Glomerular visceral epithelial cell (primary cell): ENCODE measurements at regions not wholly inside any gene's neighbourhood (a gene's known extent, or its start where the extent isn't known, plus 50 kb on each side); places are given as distances from the start of the nearest gene placed in this dataset.
"Not testable (repeated sequence)": the region's sequence is repeated elsewhere in the genome, so short reads cannot be mapped to it uniquely, and the experiment has no call there.

ENCODE experiments used
- DNase-seq: peaks from one replicate; pipeline ENCODE4 v3.0.0-alpha.2; 2016; ENCODE audit errors: extremely low spot score

DNA sequence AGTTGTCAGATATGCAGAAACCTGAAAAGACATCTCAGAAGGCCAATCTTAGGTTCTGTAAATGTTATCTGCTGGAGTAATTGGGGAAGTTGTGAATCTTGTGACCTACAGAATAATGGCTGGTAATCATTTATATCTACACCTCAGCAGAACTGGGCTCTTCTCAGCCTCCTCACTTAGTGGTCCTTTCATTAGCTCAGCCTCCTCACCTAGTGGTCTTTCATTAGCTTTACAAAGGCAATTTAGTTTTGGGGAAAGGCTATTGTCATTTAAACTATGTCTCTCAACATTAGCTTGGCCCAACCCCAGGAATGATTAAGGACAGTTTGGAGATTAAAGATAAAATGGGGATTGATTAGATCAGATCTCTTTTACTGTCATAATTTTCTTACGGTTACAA is 284.2 kb upstream of the SGCD start:
- no peak for DNase-seq

DNA sequence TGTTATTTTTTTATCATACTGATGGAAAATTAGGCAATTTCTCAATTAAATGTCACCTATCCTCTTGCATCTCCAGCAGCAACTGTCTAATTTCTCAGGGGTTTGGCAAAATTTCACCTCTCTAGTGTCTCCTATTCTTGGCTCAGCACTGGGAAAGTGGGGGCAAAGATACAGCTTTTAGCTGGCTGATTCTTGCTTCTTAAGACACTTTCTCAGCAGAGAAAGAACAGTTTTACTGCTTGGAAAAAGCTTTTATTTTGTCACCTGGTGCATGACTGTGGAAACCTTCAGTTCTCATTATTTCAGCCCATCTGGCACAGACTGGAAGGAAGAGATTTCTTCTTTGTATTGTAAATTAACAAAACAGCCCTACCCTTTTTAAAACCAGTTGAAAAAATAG is 283.6 kb upstream of the SGCD start:
- no peak for DNase-seq

- peak; percentile 6 for DNase-seq
Observed at GRCh38 chr5:156051972-156052371, 275.0 kb upstream of the SGCD start.

DNA sequence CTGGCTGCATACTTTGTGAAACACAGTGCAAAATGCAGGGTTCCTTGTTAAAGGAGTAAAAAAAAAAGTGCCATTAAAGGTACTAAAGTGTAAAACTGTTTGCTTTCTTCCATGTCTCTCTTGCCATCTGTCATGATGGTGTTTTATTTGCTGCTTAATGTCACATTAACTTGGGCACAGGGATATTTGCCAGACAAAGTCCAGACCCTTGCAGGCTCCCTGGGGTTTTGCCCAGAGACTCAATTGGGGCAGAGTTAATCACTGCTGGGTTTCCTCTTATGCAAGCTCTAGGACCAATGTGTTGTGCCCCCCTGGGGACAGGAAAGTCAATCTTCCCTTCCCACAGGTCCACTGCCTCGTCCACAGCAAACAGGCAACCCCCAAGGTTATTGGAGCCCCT is 274.3 kb upstream of the SGCD start:
- DNase-seq = no peak

- no peak for DNase-seq
Observed at GRCh38 chr5:156053056-156053455, 273.9 kb upstream of the SGCD start.

- no peak for DNase-seq
Observed at GRCh38 chr5:156076912-156077311, 250.1 kb upstream of the SGCD start.

DNA sequence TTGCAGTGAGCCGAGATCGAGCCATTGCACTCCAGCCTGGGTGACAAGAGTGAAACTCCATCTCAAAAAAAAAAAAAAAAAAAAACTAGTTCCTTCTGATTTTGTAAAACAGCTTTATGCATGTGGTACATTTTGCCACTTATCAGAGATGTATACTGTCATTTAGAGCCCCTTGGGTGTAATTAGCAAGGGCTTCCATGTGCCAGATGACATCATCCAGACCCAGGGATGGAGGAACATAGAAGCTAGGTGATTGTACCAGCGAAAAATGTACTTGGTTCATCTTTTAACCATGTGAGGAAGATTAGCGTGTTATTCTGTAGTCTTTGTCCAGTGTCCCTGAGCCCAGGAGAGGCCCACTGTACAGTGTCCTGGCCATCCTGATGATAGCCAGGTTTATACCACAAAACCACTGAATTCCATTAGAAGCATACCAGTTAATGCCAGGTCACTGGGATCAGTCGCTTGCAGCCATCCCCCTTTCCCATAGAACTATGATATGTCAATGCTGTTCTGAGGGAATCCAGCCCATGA is 239.3 kb upstream of the SGCD start:
- DNase-seq = peak; percentile 74

GRCh38 chr5:156089955-156090940 is 236.7 kb upstream of the SGCD start:
- not testable (repeated sequence) for DNase-seq

DNA sequence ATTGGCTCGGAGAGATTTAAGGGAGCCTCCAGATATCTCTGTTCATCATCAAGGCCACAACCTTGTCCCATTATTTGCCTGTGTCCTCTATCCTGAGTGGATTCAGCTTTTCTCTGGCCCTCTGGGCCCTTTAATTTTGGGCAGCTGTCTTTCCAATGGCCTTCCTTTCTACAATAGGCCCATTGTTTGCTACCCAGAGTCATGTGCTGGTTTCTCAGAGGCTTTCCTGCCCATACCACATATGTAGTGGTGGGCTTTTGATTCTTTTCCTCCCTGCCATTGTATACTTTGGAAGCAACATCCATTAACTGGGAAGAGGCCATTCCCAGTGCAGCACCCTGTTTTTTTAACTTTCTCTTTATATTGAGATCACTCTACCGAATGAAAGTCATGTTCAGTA is 233.9 kb upstream of the SGCD start:
- no peak for DNase-seq

DNA sequence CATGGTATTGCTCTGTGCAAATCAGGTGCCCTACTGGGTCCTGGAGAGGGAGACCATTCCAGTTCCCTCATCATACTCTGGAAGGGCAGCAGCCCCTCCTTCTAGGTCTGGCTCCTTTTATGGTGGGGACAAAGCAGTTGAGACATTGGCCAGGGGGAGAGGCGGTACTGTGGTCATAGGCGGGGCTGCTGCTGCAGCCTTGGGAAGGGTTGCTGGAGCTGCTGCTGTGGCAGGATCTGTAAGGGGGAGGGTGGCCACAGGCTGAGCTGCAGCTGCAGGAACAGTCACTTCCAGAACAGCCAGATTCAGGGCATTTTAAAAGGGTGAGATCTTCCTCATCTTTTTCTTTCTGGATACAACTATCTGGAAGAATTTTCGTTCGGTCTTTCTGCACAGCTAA is 233.0 kb upstream of the SGCD start:
- peak; percentile 47 for DNase-seq

GRCh38 chr5:156095709-156096241 is 231.2 kb upstream of the SGCD start:
- no peak for DNase-seq

- peak; percentile 47 for DNase-seq
Observed at GRCh38 chr5:156096259-156096658, 230.7 kb upstream of the SGCD start.

GRCh38 chr5:156103155-156103885 is 223.6 kb upstream of the SGCD start:
- DNase-seq = peak; percentile 61

DNA sequence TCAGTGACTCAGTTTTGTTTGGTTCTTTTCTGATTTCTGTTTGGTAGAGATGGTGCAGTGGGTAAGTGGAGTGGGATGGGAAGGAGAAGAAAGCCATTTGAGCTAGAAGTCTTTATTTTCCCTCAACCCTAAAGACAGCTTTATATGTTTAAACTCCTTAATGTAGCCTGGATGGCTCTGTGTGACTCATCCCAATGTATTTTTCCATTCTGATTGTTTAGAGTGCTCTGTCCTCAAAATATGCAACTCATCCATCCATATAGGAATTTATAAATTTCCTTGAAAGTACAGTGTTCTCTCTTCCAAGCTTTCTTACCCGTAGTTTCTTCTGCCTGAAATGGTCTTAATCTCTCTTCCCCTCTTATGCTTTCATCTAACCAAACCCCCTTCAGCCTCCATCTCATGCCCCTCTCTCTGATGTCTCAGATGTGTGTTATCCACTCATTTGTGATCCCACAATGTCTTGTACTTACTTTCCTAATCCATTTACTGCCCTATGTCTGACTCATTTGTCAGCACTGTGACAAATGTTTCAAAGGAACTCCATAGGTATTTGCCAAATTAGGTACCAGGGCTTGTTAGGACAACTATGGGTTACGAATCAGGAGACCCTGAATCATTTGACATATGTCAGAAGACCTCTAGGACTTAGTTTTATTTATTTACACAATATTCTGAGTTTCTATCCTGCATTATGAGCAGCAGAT is 217.5 kb upstream of the SGCD start:
- peak; percentile 20 for DNase-seq

GRCh38 chr5:156119692-156120091 is 207.3 kb upstream of the SGCD start:
- no peak for DNase-seq

DNA sequence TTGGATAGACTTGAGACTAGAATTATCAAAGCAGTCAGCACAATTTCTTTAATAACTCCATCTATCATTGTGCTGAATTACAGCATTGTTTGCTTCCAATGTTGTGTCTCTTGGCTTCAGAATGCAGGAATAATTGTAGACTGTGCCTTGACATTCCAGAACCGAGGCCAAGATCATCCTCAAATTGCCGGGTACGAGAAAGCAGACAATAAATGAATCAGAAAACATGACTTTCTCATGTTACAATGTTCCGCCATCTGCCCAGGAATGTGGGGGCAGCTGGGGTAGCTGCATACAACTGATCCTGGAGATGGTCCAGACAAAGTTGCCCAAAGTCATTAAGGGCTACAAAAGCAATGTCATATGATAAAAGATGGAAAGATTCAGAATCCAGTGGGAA is 206.2 kb upstream of the SGCD start:
- peak; percentile 72 for DNase-seq

GRCh38 chr5:156121234-156121633 is 205.7 kb upstream of the SGCD start:
- DNase-seq = peak; percentile 67

DNA sequence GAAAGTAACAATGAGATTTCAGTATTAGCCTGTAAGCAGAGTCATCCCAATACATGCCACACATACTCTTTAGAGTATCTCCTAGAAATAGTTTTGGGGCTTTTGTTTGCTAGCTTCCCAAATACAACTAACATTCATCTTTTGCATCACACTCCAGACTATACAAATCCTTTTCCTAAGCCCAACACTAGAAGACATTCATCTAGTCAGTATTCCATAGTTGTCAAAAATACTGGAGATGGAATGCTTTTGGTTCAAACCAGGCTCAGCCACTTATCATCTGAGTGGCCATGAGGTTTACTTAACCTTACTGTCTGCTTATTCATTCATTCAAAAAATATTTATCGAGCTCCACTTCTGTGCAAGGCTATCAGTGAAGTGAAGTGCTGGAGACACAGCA is 205.1 kb upstream of the SGCD start:
- no peak for DNase-seq

- no peak for DNase-seq
Observed at GRCh38 chr5:156124708-156125107, 202.3 kb upstream of the SGCD start.

DNA sequence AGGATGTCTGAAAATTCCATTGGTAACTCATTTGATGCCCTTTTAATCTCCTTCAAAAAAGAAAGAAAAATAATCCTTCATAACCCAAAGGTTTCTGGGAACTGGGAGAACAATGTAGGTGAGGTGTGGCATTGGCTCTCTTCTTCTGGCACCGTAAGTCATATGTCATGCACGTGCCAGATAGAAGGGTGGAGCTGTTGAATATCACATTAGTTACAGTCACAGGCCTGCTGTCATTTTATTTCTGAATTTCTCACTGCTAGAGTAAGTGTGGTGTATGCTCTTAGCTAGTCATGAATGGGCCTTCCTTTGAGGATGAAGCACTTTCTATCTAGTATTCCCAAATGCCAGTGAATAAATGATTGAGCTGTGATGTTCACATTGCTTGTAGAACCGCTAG is 201.8 kb upstream of the SGCD start:
- no peak for DNase-seq

- DNase-seq = no peak
Observed at GRCh38 chr5:156126716-156127115, 200.2 kb upstream of the SGCD start.

- DNase-seq = no peak
Observed at GRCh38 chr5:156128026-156128425, 198.9 kb upstream of the SGCD start.
